ENCODE measurements at regions not wholly inside any gene's neighbourhood (a gene's known extent, or its start where the extent isn't known, plus 50 kb on each side); places are given as distances from the start of the nearest gene placed in this dataset.
"Not testable (repeated sequence)": the region's sequence is repeated elsewhere in the genome, so short reads cannot be mapped to it uniquely, and the experiment has no call there.

DNA sequence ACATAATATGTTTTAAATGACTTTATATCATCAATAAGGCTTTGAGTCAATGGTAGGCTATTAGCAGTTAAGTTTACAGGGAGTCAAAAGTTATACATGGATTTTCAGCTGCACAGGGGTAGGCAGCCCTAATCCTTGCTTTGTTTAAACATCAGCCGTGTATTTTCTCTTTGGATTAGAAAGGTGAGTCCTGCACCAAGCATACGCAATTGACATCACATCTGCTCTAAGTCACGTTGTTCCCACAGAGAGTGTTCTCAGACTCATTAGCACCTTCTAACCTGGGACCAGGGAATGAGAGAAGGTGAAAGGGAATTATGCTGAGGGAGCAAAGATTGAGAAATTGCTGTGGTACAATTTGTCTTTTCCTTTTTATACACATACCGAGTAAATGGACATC is 148.6 kb upstream of the ZNF804B start:
- no peak for DNase-seq

DNA sequence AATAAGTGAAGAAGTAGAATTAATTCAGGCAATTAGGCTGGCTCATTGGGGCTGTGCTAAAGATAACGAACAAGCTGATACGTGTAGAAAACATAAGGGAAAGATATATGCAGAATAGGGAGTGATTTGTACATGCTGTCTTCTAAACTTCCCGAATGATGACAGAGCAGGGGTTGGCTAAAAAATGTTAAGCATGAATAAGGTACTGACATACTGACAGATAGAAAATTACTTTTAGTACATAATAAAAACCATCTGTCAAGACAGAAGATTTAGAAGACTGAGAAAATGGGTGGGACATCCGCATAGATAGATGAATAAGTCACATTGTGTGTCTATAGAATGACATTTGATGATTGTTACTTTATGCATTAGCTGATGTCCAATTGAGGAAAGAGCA is 158.8 kb upstream of the ZNF804B start:
- DNase-seq, result no peak

DNA sequence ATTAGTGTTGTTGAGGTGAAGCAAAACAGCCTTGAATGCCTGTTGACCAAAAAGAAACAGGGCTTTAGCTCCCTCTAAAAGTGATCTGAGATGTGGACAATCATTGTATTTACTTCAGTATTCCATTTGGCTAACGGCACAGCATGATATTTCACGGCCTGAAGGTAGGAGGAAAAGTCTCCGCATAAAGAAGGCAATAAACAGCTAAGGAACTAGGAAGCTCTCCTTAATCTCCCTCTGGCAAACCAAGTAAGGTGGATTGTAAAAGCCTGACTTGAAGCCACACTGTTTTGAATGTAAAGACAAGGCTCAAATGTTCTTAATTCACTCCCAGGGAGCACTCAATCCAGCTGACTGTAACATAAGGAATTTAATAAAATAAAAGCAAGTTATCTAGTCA is 160.0 kb upstream of the ZNF804B start:
- DNase-seq, result no peak

DNA sequence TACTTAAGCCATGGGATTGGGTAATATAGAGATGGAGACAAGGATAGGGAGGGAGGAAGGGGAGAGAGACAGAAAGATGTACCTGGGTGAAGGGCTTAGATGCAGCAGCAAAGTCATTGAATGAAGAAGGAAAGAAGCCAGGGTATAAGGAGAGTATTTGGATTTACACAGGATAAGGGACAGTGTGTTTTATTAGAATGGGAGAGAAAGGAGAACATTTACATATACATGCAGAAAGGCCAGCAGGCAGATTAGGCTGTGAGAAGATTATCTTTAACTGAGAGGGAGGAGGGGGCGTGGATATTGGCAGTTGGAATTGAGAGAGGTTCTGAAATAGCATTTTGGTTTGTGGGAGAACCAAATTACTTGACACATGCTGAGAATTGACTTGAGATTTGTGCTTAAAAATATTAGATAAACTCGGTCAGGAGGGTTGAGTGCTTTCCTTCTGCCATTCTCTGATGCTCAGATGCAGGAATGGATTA is 161.5 kb upstream of the ZNF804B start:
- DNase-seq, result no peak

DNA sequence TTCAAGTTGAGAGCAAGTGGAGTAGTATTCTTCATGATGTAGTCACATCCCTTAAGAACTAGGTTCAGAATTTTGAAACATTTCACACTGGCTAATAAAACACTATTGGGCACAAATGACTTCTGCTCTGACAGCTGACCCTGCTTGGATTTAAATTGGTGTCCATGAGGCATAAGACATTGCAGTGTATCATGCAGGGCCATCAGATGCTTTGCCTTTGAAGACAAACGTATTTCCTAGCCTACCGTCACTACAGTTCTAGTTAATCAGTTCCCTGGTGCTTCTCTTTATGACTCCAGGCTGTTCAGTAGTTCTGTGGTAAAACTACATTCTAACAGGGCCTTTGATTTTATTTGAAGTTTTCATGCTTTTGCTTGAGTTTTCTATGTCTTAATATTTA is 168.5 kb upstream of the ZNF804B start:
- no peak for DNase-seq

DNA sequence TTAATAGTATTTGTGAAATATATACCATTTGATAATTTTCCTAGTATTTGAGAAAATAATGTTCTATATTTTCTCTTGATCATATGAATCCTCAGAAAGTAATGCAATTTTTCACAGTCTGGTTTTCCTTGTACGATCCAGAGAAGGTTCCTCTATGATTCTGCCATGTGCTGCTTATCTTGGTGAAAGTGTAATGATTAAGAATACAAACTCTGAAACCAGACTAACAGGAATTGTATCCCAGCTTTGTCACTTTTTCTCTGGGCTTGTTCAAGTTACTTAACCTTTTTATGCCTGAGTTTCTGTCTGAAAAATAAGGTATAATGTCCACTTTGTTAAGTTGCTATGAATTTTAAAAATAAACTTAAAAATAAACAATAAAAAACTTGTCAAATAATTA is 169.6 kb upstream of the ZNF804B start:
- no peak for DNase-seq

DNA sequence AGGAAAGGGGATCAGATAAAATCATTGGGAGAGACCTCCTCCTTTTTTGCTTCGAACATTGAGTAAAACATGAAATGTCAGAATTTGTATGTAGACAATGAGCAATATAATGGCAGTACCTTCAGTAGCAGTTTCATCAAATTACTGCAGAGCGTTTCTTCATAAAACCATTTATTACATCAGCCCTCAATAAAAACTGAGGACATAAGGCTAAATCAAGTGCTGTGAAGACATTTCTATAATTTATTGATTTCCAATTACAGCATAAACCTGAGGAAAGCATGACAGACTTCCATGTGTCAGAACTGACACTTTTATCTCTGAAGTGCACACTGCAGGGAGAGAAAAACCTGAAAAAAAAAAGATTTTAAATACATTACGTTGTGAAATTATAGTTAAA is 172.6 kb upstream of the ZNF804B start:
- DNase-seq, result no peak

DNA sequence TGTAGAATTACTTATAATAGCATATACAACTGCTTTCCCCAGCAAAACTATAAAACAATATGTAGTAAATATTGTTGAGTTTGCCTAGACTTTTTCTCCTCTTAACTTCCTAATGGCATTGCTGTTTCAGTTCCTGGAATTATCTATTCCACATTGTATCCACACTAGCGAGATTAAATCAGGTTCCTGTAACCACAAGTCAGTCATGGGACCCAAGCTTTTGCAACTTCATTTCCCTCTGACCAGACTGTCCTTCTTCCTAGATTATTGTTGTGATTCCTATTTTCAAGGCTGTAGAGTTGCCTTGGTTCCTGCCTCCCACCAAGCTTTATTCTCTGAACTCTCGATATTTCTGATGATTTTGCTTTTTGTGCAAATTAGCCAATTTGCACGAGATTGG is 173.3 kb upstream of the ZNF804B start:
- no peak for DNase-seq

DNA sequence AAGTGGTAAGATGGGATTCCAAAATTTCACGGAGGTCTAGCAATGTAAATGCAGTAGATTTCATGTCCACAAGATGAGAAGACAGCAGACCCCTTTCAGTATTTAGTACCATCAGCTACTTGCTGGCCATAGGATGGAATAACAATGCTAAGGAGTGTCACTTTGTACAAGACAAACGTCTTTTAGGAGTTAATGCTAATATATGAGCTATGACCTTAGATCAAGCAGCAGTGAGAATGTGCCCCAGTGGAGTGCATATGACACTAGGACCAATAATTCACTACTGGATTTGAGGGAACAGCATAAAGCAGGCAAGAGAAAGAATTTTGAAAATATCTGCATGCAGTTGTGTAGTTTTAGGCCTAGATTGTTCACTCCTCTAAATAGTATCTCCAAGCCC is 182.8 kb upstream of the ZNF804B start:
- no peak for DNase-seq

DNA sequence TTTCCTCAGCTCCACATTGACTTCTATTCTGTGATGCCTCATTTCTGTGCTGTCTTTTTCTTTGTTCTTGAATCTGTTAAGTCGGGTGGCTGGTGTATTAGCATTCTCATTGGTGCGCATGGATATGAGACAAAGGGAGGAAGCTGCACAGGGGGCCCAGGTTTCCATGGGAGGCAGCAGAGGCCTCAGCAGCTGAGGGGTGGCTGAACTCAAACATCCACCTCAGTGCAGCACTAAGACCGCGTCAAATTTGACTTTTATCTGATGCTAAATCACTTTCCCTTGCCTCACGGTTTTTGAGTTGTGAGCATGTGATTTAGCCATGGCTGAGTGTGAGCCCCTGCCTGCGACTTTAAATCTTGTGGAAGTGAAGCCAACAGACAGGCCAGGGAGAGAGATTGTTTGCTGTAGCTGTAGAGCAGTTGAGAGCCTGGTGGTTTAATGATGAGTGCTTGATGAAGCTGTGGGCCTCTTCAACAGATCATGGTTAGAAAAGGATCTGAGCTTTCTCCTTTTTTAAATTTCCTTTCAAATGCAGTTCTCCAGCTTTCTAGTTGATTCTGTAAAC is 193.3 kb upstream of the ZNF804B start:
- no peak for DNase-seq

DNA sequence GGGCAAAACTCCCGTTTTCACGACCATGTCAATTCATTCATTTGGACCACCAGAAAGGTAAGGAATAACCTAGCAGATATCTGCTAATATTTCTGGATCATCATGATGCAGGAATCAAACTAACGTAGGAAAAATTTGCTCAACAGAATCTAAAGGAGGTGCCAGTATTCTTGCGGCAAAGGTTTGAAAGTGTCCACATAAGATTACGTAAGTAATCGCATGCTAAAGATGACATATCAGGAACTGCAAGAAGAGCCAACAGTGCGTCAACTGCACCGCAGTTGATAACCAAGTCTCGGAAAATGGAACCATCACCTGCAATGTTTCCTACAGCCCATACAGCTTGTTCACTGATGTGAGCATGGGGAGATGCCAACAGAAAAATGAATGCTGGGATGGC is 194.1 kb upstream of the ZNF804B start:
- DNase-seq, result no peak

DNA sequence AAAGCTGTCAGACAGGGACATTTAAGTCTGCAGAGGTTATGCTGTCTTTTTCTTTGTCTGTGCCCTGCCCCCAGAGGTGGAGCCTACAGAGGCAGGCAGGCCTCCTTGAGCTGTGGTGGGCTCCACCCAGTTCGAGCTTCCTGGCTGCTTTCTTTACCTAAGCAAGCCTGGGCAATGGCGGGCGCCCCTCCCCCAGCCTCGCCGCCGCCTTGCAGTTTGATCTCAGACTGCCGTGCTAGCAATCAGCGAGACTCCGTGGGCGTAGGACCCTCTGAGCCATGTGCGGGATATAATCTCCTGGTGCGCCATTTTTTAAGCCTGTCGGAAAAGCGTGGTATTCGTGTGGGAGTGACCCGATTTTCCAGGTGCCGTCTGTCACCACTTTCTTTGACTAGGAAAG is 203.1 kb upstream of the ZNF804B start:
- DNase-seq, result not testable (repeated sequence)

DNA sequence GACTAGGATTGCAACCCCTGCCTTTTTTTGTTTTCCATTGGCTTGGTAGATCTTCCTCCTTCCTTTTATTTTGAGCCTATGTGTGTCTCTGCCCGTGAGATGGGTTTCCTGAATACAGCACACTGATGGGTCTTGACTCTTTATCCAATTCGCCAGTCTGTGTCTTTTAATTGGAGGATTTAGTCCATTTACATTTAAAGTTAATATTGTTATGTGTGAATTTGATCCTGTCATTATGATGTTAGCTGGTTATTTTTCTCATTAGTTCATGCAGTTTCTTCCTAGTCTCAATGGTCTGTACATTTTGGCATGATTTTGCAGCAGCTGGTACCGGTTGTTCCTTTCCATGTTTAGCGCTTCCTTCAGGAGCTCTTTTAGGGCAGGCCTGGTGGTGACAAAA is 204.7 kb upstream of the ZNF804B start:
- DNase-seq, result not testable (repeated sequence)

DNA sequence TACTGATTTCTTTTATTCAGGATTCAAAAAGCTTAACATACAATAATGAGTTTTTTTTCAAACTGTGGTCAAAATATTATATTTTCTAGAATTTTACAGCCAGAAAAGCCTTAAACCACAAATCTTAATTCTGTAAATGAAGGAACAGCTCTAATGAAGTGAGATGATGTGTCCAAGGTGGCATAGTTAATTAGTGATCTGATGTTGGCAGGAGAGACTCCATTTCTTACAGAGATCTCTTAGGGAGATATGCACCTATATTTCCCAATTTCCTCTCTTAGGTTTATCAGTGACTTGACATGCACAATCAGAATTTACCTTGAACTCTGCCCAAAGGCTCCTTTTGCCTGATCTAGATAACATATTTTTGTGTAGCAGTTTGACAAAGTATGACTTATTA is 211.1 kb upstream of the ZNF804B start:
- no peak for DNase-seq

DNA sequence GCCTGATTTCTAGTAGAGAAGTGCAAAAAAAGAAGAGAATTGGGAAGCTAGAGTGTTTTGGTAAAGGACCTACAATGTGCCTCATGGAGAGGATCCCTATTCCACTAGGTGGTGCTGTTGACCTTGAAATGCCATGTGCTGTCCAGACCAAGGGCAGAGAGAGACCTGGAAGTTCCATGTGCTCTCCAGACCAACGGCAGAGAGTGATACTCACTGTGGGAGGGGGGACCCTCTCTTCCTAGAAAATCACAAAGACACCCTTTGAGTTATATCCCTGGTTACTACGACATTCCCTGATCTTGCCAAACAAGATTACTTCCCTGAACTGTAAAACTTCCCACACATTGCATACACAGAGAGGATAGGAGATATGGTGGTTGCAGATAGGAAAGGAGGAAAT is 212.7 kb upstream of the ZNF804B start:
- DNase-seq, result no peak

DNA sequence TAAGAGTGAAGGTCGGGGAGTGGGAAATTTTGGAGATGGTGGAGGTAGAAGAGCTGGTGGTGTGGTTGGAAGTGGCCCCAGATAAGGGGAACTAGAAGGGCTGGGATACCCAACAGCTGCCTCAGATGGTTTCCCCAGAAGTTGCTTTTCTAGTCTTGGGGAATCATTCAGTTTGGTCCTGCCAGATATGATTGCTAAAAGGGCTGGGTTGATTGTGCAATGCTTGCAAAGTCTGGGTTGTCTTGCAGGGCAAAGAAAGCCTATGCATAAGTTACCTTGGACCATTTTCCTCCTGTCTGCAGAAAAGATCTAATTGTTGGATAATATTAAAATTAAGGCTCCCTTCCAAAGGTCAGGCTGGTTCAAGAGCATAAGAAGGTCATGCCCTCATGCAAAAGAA is 213.8 kb upstream of the ZNF804B start:
- DNase-seq, result no peak

DNA sequence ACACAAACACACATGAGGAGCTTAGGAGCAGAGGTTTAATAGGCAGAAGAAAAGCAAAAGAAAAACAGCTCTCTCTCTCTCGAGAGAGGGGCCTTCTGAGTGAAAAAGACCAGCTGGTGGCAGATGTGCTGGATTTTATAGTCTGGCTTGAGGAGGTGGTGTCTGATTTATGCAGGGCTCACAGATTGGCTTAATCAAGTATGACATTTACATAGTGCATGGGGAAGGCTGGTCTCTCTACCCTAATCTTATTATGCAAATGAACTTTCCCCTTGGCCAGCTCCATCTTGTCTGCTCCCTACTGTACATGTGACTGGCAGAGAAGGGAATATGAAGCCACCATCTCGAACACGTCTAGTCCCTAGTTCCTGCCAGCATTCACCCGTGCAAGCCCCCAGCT is 219.5 kb upstream of the ZNF804B start:
- no peak for DNase-seq

DNA sequence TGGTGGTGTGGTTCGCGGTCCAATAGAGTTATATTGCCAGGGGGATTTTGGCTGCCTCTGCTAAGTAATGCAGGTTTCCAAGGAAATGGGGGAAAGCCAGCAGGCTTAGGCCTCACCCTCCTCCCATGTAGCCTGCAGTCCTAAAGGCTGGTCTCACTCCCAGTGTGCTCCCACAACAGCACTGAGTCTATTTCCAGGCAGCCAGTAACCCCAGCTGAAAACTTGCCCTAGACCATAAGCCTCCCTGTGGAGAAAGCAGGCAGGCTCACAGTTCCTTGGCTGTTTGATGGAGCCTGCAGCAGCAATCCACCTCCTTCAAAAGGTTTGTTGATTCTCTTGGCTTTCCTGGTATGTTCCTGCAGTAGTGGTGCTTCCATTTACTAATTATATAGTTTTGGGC is 220.0 kb upstream of the ZNF804B start:
- DNase-seq, result no peak

DNA sequence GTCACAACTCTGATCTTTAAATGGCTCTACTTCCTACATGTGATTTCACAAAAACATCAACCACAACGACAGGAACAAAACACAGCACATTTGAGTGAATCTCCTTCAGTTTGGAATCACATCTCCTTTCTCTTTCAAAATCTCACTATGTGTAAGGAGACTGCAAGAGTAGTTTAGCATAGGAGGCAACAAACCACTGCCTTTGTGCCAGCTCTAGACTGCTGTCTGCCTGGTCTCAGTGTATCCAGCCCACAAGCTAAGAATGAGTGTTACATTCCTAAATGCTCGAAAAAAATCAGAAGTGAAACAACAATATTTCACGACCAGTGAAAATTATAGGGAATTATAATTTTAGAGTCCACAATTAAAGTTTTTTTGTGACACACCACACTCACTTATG is 217.0 kb upstream of the STEAP4 start:
- no peak for DNase-seq

DNA sequence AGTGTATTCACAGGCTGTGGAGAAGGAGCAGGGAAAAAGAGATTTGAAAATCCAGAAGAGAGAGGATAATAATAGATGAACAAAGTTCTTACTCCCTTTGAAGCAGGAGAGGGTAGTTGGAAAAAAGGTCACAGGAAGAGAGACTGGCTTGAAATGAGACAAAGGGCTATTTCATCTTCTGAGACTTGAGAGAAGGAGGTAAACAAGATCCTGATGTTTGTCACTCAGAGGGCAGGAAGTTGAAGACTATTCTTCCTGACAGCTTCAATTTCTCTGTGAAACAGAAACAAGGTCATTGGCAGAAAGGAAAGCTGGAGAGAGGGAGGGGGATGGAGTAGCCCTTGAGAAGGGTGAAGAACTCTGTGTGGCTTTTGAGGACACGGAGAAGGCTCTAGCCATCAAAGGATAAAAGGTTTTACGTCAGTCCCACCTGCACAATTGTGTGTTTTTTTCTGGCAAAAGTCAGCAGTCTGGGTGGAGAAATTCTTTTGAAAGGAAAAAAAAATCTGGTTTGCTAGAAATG is 216.1 kb upstream of the STEAP4 start:
- DNase-seq, result no peak

DNA sequence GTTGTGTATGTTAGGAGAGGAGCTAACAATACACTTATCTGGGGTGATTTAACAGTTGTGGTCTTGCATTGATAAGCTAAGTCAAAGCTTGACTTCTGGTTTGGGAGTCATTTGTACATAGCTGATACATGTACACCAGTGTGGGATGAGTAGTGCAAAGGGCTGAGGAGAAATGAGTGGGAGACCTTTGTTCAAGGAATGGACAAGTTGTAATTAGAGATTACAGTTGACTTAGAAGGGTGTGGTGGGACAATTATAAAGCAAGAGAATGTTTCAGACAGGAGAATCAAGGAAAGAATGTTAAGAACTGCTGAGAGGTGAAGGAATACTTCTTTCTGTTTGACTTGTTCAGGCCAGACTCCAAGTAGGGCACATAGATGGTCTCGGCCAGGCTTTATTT is 209.7 kb upstream of the STEAP4 start:
- DNase-seq, result no peak

DNA sequence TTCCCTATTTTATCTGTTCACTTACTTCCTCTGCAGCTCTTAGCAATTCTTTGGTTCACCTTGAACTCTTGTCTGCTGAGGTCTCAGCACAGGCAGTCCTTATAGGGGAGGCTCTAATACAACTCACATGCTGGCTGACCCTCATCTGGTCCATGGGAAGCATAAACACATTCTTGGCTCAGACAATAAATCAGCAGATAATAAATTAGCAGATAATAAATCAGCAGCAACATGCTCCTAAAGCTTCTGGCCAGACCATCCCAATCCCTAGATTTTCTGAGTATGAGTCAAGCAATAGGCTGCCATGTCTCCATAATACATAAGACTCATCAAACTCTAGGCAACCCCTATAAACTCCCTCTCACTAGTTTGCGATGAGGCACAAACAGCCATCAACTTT is 208.6 kb upstream of the STEAP4 start:
- no peak for DNase-seq

DNA sequence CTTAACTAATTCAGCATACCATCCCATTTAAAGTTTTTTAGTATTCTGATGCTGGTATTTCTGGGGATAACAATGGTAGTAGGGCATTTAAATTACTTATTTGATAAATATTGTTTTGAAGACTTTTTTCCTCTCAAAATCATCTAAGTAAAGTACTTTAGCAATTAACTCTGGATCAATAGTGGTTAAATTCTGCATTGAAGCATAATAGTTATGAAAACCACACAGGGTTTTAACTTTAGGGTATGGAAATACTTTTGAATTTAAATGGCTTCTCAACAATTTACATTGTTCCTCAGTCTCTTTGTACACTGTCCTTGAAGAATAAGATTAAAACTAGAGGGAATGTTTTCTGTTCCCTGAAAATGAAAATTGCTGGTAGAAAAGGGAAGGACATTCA is 202.6 kb upstream of the STEAP4 start:
- DNase-seq, result no peak

DNA sequence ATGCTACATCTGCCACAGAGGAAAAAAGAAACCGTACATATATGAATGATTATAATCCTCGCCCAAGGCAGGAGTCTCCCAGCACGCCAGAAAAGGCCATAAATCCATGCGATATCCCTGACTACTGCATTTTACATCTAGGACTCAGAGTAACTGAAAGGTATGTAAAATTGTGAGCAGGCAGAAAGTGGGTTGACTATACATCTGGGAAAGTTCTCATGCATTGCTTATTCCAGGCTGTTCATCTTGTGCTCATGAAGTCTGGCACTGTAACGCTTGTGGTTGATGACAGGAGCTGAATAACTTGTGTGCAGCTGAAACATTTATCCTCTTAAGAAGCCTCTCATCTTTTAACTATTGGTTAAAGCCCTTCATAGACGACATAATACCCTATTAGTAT is 193.4 kb upstream of the STEAP4 start:
- DNase-seq, result no peak

DNA sequence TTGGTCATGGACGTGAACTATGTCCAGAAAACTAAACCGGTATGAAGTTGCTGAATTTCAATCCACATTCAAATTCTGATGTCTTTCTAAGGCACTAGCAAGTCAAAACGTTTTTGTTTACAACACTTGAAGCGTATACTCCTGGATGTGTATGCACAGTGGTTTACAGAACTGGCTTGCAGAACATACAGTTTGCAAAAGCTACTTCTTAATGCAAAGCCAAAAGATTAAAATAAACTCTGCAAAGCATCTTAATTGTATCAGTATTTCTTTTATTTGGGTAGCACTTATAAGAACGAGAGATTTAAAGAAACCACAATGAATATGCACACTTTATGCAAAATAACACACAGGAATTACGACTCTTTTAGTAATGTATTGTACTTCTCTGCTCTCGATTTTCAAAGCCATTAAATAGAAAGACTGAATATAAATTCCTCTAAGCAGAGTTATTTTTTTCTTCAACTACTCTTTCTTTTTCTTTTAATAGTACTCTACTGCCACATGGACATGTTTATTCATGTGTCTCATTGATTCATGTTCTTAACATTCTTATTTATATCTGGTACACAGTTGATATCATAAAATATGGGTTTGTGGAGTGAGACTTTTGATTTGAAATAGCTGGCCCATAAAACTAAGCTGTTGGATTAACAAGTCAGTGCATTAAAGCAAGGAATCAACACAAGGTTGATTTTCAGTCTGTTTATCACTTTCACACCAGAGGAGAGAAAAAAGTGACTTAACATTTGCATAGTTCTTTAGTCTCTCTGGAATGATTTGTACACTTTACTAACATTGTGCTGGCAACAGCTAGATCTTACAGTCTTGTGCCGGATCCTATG is 189.4 kb upstream of the STEAP4 start:
- no peak for DNase-seq

Data from stimulated activated naive CD4-positive, alpha-beta T cell (primary cell).